DOHH2 (cell line): ENCODE measurements at regions not wholly inside any gene's neighbourhood (a gene's known extent, or its start where the extent isn't known, plus 50 kb on each side); places are given as distances from the start of the nearest gene placed in this dataset.

Experiments used
- H3F3A ChIP-seq: fragments of 200-600 bp; sonication (generic), shearing (Covaris generic); 2 replicates; pipeline ENCODE4 v1.6.0; 2016; ENCODE audit warnings: antibody characterized with exemption, mild to moderate bottlenecking; ENCODE audit not compliant: control insufficient read depth, insufficient read depth
- H3K27ac ChIP-seq: fragments of 200-600 bp; sonication (generic); 2 replicates; pipeline ENCODE4 v1.5.1; 2014; ENCODE audit warnings: low read depth, mild to moderate bottlenecking, low read length, moderate library complexity
- H3K27me3 ChIP-seq: fragments of 200-600 bp; sonication (generic); 2 replicates; pipeline ENCODE4 v1.6.1; 2014; ENCODE audit warnings: mild to moderate bottlenecking, low read length, mixed read lengths; ENCODE audit not compliant: control insufficient read depth
- H3K36me3 ChIP-seq: fragments of 200-600 bp; sonication (generic); 2 replicates; pipeline ENCODE4 v1.6.1; 2014; ENCODE audit warnings: mild to moderate bottlenecking, low read length, moderate library complexity, mixed read lengths; ENCODE audit not compliant: control insufficient read depth
- H3K4me1 ChIP-seq: fragments of 200-600 bp; sonication (generic); 2 replicates; pipeline ENCODE4 v1.6.1; 2014; ENCODE audit warnings: mild to moderate bottlenecking, low read length, mixed read lengths; ENCODE audit not compliant: control insufficient read depth
- H3K4me2 ChIP-seq: fragments of 200-600 bp; sonication (generic); 2 replicates; pipeline ENCODE4 v1.6.0; 2014; ENCODE audit warnings: mild to moderate bottlenecking, low read length, moderate library complexity
- H3K4me3 ChIP-seq: fragments of 200-600 bp; sonication (generic); 2 replicates; pipeline ENCODE4 v1.5.1; 2014; ENCODE audit warnings: mild to moderate bottlenecking, low read length, mixed read lengths
- H3K79me2 ChIP-seq: fragments of 200-600 bp; sonication (generic); 2 replicates; pipeline ENCODE4 v1.6.1; 2014; ENCODE audit warnings: mild to moderate bottlenecking, low read length, mixed read lengths; ENCODE audit not compliant: control insufficient read depth
- H3K9me2 ChIP-seq: fragments of 200-600 bp; sonication (generic); replicated peaks from 2 replicates; pipeline ENCODE4 v1.6.1; 2014; ENCODE audit warnings: mild to moderate bottlenecking, low read length, mixed read lengths; ENCODE audit not compliant: control insufficient read depth
- H3K9me3 ChIP-seq: fragments of 200-600 bp; sonication (generic); 2 replicates; pipeline ENCODE4 v1.6.1; 2014; ENCODE audit warnings: antibody characterized with exemption, low read length, mixed read lengths; ENCODE audit not compliant: control insufficient read depth, insufficient read depth
- H4K20me1 ChIP-seq: fragments of 200-600 bp; sonication (generic); 2 replicates; pipeline ENCODE4 v1.6.0; 2014; ENCODE audit warnings: low read depth, mild to moderate bottlenecking, antibody characterized with exemption, low read length, moderate library complexity; ENCODE audit not compliant: control insufficient read depth, insufficient read depth
- EZH2phosphoT487 ChIP-seq: fragments of 200-600 bp; sonication (generic); IDR thresholded peaks from 2 replicates; pipeline ENCODE4 v1.6.1; 2017; ENCODE audit warnings: borderline replicate concordance, mild to moderate bottlenecking, antibody characterized with exemption, low read length, moderate library complexity, mixed read lengths
- TF ChIP-seq, protein P1 (sequence below): fragments of 200-600 bp; sonication (generic); IDR thresholded peaks from one replicate; pipeline ENCODE4 v1.5.1; 2014; ENCODE audit warnings: antibody characterized with exemption, mild to moderate bottlenecking, low read depth, low read length; ENCODE audit not compliant: poor library complexity, severe bottlenecking

GRCh38 chr14:71271166-71271945 lies 364.1 kb downstream of the PCNX1 start:
- H3K27ac ChIP-seq = no peak overlapping the region
- no peak overlapping the region for H3K4me2 ChIP-seq
- no peak overlapping the region for H3K4me3 ChIP-seq
- H3K27me3 ChIP-seq = peaks cover 11% of the 10 kb centered on the region
- H3K9me3 ChIP-seq = peaks cover 5% of the 10 kb centered on the region; the same call in 1 of the 2 replicates
- H3K4me1 ChIP-seq = no peaks in the 10 kb centered on the region
- no peaks in the 10 kb centered on the region for H4K20me1 ChIP-seq
- H3F3A ChIP-seq = no peaks in the 10 kb centered on the region
- no peaks in the 10 kb centered on the region for H3K36me3 ChIP-seq
- H3K79me2 ChIP-seq = no peaks in the 10 kb centered on the region
- TF ChIP-seq, protein P1, sequence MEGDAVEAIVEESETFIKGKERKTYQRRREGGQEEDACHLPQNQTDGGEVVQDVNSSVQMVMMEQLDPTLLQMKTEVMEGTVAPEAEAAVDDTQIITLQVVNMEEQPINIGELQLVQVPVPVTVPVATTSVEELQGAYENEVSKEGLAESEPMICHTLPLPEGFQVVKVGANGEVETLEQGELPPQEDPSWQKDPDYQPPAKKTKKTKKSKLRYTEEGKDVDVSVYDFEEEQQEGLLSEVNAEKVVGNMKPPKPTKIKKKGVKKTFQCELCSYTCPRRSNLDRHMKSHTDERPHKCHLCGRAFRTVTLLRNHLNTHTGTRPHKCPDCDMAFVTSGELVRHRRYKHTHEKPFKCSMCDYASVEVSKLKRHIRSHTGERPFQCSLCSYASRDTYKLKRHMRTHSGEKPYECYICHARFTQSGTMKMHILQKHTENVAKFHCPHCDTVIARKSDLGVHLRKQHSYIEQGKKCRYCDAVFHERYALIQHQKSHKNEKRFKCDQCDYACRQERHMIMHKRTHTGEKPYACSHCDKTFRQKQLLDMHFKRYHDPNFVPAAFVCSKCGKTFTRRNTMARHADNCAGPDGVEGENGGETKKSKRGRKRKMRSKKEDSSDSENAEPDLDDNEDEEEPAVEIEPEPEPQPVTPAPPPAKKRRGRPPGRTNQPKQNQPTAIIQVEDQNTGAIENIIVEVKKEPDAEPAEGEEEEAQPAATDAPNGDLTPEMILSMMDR = no peak
- no peak for TF ChIP-seq EZH2phosphoT487
- H3K9me2 ChIP-seq = no peaks in the 10 kb centered on the region

- no peak overlapping the region for H3K4me3 ChIP-seq
- no peak for TF ChIP-seq EZH2phosphoT487
- TF ChIP-seq, protein P1 = no peak
Measured at GRCh38 chr14:71273366-71273765, 366.1 kb downstream of the PCNX1 start.

DNA sequence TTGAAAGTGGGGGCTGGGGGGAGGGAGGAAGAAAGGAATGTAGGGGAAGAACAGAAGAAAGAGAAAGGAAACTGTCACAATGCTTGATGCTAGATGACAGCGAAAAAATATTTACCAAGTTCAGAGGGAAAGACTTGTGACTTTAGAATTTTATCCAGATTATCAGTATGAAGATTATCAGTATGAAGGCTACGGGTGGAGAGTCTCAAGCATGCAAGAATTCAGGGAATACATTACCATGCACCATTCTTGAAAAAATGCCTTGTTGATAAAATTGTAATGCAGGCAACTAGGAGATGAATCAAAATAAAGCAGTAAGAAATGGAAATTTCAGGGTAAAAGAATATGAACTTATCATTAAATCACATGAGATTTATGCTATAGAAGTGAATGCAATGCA lies 376.8 kb downstream of the PCNX1 start:
- no peaks in the 10 kb centered on the region for H3F3A ChIP-seq
- no peak for TF ChIP-seq EZH2phosphoT487
- TF ChIP-seq, protein P1 = no peak
- no peaks in the 10 kb centered on the region for H3K9me2 ChIP-seq
- no peaks in the 10 kb centered on the region for H3K4me1 ChIP-seq
- no peaks in the 10 kb centered on the region for H3K36me3 ChIP-seq
- H3K79me2 ChIP-seq = no peaks in the 10 kb centered on the region
- H4K20me1 ChIP-seq = no peaks in the 10 kb centered on the region
- H3K4me2 ChIP-seq = no peak overlapping the region
- H3K27ac ChIP-seq = no peak overlapping the region
- no peaks in the 10 kb centered on the region for H3K9me3 ChIP-seq
- H3K27me3 ChIP-seq = no peaks in the 10 kb centered on the region
- no peak overlapping the region for H3K4me3 ChIP-seq

More at GRCh38 chr14:71273366-71273765, 366.1 kb downstream of the PCNX1 start:
- Histone ChIP-seq H3F3A (no peaks in the 10 kb centered on the region), H3K9me2 (no peaks in the 10 kb centered on the region), H3K9me3 (peaks cover 5% of the 10 kb centered on the region; the same call in 1 of the 2 replicates), H3K4me1 (no peaks in the 10 kb centered on the region), H3K79me2 (no peaks in the 10 kb centered on the region), H3K36me3 (no peaks in the 10 kb centered on the region), H3K27ac (no peak overlapping the region), H3K4me2 (no peak overlapping the region), H3K27me3 (peaks cover 6% of the 10 kb centered on the region; the same call in 1 of the 2 replicates), H4K20me1 (no peaks in the 10 kb centered on the region)
